ENCODE measurements at regions not wholly inside any gene's neighbourhood (a gene's known extent, or its start where the extent isn't known, plus 50 kb on each side); places are given as distances from the start of the nearest gene placed in this dataset.

GRCh38 chr9:129231022-129231739 is 53.1 kb upstream of the IER5L start:
- Mint-ChIP-seq H3K36me3 (ENCODE audit: low read depth) (no peaks in the 10 kb centered on the region), H3K4me3 (no peak overlapping the region), H3K27me3 (no peaks in the 10 kb centered on the region), H3K4me1 (ENCODE audit: low read depth) (peaks cover 32% of the 10 kb centered on the region), H3K9me3 (peaks cover 4% of the 10 kb centered on the region), H3K27ac (peak overlapping the region; percentile 10)
- peaks cover 33% of the 10 kb centered on the region for H3K4me1 ChIP-seq (ENCODE audit: insufficient read depth, low read length)
- no peak overlapping the region for H3K27ac ChIP-seq (ENCODE audit: low read depth in 1 of 2, low read length in 2 of 2)
- TF ChIP-seq, protein P1, sequence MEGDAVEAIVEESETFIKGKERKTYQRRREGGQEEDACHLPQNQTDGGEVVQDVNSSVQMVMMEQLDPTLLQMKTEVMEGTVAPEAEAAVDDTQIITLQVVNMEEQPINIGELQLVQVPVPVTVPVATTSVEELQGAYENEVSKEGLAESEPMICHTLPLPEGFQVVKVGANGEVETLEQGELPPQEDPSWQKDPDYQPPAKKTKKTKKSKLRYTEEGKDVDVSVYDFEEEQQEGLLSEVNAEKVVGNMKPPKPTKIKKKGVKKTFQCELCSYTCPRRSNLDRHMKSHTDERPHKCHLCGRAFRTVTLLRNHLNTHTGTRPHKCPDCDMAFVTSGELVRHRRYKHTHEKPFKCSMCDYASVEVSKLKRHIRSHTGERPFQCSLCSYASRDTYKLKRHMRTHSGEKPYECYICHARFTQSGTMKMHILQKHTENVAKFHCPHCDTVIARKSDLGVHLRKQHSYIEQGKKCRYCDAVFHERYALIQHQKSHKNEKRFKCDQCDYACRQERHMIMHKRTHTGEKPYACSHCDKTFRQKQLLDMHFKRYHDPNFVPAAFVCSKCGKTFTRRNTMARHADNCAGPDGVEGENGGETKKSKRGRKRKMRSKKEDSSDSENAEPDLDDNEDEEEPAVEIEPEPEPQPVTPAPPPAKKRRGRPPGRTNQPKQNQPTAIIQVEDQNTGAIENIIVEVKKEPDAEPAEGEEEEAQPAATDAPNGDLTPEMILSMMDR (IDR thresholded peaks at IDR 0.05), result no peak
- POLR2A ChIA-PET, result no interaction called here
- no peaks in the 10 kb centered on the region for H3K27me3 ChIP-seq (ENCODE audit: control insufficient read depth in 1 of 2, insufficient read depth in 2 of 2, low read length in 2 of 2)
- no peaks in the 10 kb centered on the region for H3K36me3 ChIP-seq (ENCODE audit: insufficient read depth, low read length)
- CTCF ChIA-PET, result no interaction called here
- DNase-seq (no peak), ATAC-seq (ENCODE audit: poor library complexity) (no peak)
- H3K9me3 ChIP-seq (ENCODE audit: control insufficient read depth in 1 of 2, insufficient read depth in 1 of 2, low read length in 2 of 2), result peaks cover 0 to 12% of the 10 kb centered on the region in 2 experiments
- intact Hi-C loops (cut with DNase I, micrococcal nuclease), result no loop called here
- no peak overlapping the region for H3K4me3 ChIP-seq (ENCODE audit: low read length)

GRCh38 chr9:129230302-129230701 is 52.2 kb upstream of the IER5L start:
- H3K4me3 Mint-ChIP-seq, result no peak overlapping the region
- Histone ChIP-seq H3K27me3 (ENCODE audit: control insufficient read depth in 1 of 2, insufficient read depth in 2 of 2, low read length in 2 of 2) (no peaks in the 10 kb centered on the region), H3K36me3 (ENCODE audit: insufficient read depth, low read length) (no peaks in the 10 kb centered on the region), H3K9me3 (ENCODE audit: control insufficient read depth in 1 of 2, insufficient read depth in 1 of 2, low read length in 2 of 2) (peaks cover 0 to 12% of the 10 kb centered on the region in 2 experiments), H3K4me3 (ENCODE audit: low read length) (no peak overlapping the region), H3K4me1 (ENCODE audit: insufficient read depth, low read length) (peaks cover 33% of the 10 kb centered on the region), H3K27ac (ENCODE audit: low read depth in 1 of 2, low read length in 2 of 2) (no peak overlapping the region)
- ChIA-PET CTCF (no interaction called here), POLR2A (interaction anchor here (1.2 kb wide), 1 partner anchor 9 kb away, joined by 3 read pairs; no protein-coding TSS in a partner anchor)
- ATAC-seq (ENCODE audit: poor library complexity), result no peak
- H3K27me3 Mint-ChIP-seq, result no peaks in the 10 kb centered on the region
- peak overlapping the region; percentile 10 for H3K27ac Mint-ChIP-seq
- TF ChIP-seq, protein P1 (IDR thresholded peaks at IDR 0.05), result no peak
- DNase-seq, result no peak
- H3K9me3 Mint-ChIP-seq, result peaks cover 2% of the 10 kb centered on the region
- H3K36me3 Mint-ChIP-seq (ENCODE audit: low read depth), result no peaks in the 10 kb centered on the region
- intact Hi-C loops (cut with DNase I, micrococcal nuclease), result no loop called here
- peaks cover 32% of the 10 kb centered on the region for H3K4me1 Mint-ChIP-seq (ENCODE audit: low read depth)

Measured in CD4-positive, alpha-beta T cell (primary cell).